HG03039 (cell line): ENCODE measurements at regions not wholly inside any gene's neighbourhood (a gene's known extent, or its start where the extent isn't known, plus 50 kb on each side); places are given as distances from the start of the nearest gene placed in this dataset.
"Not testable (repeated sequence)": the region's sequence is repeated elsewhere in the genome, so short reads cannot be mapped to it uniquely, and the experiment has no call there.

Experiments
- ATAC-seq: cut with Tn5 transposase; IDR thresholded peaks from one replicate; pipeline ENCODE4 v1.9.1; 2021; ENCODE audit warnings: mild to moderate bottlenecking, moderate library complexity; ENCODE audit not compliant: unreplicated experiment

DNA sequence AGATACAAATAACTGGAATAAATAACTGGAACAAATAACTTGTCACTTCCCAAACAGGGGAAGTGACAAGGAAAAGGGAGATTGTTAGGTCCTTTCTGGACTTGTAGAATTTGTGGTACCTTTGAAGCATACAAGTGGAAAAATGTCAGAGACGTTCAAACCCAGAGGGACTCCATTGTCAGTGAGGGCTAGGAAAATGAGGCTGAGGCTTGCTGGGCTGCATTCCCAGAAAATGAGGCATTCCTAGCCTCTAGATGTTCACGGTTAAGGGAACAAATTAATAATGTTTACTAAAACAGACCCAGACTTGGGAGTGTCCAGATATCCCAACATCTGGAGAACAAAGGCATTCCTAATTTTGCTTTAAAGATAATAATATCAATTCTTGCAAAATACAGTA is 1158.0 kb downstream of the PCDH9 start:
- ATAC-seq, result not testable (repeated sequence)

DNA sequence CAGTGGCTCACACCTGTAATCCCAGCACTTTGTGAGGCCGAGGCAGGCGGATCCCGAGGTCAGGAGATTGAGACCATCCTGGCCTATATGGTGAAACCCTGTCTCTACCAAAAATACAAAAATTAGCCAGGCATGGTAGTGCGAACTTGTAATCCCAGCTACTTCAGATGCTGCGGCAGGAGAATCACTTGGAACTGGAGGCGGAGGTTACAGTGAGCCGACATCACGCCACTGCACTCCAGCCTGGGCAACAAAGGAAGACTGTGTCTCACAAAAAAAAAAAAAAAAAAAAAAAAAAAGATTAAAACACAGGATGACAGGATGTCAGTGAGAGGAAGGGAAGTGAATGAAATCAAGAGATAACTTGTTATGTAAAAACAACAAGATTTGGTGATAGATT is 1158.5 kb downstream of the PCDH9 start:
- ATAC-seq, result no peak

DNA sequence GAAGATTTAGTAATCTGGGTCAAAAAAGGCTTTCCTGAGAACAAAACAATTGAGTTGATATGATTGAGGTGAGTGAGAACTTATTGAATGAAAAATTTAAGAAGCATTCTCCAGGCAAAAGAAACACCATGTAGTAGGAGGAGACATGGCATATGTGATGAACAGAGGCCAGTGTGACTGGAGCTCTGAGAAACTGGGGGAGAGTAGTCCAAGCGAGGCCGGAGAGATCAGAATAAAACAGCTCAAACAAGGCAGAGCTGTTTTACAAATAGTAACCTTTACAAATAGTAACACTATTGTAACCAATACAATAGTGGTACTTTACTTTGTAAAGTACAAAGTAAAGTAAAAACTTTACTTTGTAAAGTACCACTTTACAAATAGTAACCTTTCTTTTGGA is 1159.1 kb downstream of the PCDH9 start:
- no peak for ATAC-seq

DNA sequence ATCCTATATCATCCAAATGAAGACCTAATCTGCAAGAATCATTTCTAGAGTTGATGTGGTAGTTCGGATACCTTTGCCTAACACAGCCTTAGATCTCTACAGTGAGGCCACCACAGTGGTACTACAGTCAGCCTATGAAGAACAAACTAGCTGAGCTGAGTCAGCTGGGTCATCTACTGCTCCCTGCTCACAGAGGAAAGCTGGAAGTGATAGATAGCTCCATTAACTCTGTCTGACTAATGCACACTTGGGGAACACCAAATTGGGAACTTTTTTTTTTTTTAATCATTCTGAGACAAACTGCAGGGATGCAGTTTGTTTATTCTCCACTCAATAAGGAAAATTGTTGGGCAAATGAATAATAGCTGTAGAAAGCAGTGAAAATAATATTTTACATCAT is 1160.6 kb downstream of the PCDH9 start:
- ATAC-seq, result no peak

DNA sequence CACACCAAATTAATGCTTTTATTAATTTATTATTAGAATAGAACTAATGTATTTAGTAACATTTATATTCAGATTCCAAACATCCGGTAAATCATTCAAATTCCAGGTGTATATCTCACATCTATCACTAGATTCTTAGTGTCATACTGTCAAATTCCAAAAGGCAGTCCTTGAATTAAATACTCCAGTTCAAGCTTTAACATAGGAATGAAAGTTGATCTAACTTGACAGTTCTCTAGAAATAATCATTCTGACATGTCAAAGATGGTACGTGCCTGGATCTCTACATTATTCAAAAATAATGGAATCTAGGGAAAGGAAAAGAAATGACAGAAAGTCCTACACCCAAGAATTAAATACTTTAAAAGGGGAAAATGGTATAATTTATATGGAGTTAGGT is 1161.5 kb downstream of the PCDH9 start:
- no peak for ATAC-seq

DNA sequence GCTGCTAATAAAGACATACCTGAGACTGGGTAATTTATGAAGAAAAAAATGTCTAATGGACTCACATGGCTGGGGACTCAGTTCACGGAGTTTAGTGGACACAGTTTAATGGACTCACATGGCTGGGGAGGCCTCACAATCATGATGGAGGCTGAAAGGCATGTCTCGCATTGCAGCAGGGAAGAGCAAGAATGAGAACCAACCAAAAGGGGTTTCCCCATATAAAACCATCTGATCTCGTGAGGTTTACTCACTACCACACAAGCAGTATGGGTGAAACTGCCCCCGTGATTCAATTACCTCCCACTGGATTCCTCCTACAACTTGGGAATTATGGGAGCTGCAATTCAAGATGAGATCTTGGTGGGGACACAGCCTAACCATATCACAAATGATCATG is 1181.2 kb downstream of the PCDH9 start:
- ATAC-seq, result no peak

DNA sequence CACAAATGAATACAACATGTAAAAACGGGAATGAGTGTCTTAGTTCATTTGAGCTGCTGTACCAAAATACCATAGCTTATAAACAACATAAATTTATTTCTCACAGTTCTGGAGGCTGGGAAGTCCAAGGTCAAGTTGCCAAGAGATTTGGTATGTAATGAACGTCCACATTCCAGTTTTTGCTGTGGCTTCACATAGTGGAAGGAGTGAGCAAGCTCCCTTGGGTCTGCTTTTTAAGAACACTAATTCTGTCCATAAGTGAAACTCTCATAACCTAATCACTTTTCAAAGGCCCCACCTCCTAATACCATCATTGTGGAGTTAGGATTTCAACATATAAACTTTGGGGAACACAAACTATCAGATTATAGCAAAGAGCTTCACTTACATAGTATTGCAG is 1189.6 kb downstream of the PCDH9 start:
- no peak for ATAC-seq

DNA sequence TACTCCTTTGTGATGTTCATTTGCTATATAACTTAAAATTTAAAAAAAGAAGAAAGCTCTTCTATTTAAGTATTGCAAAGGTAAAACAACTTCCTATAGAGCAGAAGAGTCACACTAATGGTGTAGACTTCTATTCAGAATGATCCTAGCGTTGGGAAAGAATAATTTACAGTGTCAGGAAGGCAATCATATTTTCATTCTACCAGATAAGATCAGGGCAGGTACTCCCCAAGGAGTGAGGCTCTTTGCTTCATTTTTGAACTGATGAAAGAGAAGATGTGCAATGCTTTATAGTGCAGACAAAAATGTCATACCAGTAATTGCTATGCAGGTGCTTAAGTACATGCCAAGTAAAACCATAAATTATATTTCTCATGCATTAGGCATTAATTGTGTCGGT is 1193.0 kb downstream of the PCDH9 start:
- no peak for ATAC-seq

DNA sequence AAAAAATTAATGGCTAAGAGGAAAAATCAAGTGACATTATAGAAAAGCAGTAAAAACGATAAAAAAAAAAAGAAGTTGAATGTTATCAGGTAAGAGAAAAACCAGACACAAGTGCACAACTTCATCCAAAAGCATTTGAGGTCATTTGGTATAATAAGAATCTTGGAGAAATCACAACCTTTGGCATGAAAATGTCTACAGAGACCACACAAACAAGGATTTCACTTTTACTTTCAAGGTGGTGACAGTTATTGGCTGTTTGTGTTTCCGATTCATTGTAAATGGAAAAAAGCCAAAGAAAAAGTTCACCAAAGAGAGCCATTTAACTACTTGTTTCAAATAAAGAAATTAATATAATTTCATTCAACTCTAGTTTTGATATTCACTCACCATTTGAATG is 1193.5 kb downstream of the PCDH9 start:
- no peak for ATAC-seq

DNA sequence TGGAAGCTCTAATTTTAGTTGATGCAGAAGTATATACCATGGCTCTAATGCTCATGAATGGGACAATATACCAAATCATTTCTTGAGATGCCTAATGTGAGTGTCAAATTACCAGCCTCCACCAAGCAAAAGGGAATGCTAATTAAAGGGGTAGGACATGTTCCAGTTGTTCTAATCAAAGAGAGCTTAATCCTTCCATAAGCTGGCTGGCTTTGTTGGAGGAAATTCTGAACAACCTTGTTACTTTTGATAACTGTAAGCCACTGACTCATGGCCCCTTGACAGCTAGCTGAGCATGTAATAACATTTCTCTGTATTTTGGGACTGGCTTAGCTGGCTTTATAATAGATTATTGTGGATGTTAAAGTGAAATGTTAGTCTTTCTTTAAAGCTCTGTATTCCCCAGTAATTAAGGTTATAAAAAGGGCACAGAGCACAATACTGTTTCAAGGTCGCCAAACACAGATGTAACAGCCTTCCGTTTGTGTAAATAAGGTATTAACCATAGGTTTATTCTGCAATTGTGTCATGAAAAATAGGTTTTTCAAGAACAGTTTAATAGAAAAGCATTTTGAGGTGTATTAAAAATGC is 1194.0 kb downstream of the PCDH9 start:
- no peak for ATAC-seq

DNA sequence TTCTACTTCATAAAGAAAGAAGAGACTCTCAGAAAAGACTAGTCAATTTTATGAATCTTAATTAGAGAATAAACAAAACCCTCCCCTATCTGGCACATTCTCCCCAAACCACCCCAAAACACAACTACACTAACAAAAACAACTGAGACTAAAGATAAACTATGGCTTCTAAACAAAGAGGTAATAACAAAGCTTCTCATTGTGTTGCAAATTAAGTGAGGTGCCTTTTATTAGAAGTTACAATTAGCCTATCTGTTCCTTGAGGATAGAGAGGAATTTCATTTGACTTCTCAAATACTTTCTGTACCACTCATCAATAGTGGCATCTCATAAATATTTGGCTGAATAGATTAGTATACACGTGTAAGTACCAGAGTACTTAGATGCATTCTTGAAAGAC is 1196.2 kb downstream of the PCDH9 start:
- ATAC-seq, result no peak

DNA sequence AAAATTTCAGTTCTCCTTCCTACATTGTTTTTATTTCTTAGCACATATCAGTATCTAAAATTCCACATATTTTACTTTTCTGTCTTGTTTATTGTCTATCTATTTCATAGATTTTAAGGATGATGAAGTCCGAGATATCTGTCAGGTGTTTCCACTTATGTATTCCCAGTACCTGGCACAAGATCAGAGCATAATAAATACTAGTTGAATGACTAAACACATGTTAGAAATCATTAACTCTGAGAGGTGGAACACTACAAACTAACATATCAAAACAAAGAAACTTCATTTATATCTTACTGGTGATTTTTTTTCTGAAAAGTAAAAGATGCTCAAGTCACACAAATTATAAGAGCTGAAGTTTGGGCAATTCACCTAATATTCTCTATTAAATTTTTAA is 1208.3 kb downstream of the PCDH9 start:
- ATAC-seq, result no peak

DNA sequence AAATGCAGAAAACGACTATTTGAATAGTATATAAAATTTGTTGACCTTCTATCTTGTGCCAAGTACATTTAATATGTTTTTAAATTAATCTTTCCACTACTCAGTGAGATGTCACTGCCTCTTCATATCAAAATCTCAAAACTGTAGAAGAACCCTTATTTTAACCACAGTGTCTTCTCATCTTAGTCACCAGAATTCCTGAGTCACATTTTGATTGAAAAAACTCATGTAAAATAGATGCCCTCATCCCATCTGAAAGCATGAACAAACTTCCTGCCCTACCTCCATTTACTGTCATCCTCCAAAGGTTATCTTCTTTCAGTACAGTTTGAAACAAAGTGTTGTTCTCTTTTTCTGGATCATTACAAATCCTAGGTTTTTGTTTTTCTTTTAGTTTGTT is 1215.4 kb downstream of the PCDH9 start:
- no peak for ATAC-seq

DNA sequence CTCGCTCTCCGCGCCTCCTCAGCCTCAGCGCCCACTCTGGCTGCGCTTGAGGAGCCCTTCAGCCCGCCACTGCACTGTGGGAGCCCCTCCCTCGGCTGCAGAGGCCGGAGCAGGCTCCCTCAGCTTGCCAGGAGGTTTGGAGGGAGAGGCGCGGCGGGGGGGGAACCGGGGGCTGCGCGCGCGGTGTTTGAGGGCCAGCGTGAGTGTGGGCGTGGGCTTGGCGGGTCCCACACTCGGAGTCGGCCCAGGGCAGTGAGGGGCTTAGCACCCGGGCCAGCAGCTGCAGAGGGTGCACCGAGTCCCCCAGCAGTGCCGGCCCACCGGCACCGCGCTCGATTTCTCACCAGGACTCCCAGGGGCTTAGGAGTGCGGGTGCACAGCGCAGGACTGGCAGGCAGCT is 1220.9 kb downstream of the PCDH9 start:
- ATAC-seq, result no peak

DNA sequence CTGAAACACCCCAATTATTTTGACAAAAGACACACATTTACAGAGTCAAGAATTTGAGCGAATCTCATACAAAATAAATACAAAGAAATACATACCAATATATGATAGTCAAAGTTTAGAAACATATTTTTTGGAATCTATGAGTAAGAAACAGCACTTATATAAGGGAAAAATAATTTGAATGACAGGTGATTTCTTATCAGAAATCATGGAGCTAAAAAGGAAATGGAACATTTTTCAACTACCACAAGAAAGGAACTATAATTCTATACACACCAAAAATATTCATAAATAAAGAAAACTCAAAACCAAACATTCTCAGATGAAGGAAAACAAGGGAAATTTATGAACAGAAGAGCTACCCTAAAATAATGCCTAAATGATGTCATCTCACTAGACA is 1226.6 kb downstream of the PCDH9 start:
- ATAC-seq, result no peak

DNA sequence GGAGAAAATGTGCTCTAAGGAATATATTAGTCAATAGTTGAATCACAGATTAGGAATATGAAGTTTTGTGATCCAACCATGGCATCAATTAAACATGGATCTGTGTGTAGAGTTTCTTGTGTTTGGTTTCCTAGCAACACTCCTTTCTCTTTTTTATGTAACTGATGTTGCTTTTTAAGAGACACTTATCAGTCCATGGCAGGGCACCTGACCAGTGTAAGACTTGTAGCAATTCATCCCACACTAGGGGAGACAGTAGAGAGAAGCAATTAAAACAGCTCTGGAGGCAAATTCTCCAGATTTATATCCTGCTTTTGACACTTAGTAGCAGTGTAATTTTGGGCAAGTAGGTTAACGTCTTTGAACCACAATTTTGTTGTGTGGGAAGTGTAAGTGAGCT is 1229.0 kb downstream of the PCDH9 start:
- ATAC-seq, result no peak

DNA sequence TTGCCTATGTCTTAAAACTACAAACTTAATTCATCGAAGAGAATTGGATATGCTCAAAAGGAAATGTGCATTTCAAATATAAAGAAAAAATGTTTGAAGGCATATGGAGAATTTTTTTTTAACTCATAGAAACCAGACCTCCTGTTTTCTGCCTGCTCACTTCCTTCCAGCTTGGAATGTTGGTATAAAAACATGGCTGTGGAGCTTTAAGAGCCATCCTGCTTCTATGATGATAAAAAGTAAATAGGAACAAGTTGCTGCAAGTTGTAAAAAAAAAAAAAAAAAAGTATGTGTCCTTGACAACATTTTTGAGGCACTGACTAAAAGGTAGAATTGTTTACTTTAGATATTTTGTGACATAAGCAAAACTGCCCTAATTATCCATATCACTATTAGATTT is 1230.7 kb downstream of the PCDH9 start:
- ATAC-seq, result no peak

DNA sequence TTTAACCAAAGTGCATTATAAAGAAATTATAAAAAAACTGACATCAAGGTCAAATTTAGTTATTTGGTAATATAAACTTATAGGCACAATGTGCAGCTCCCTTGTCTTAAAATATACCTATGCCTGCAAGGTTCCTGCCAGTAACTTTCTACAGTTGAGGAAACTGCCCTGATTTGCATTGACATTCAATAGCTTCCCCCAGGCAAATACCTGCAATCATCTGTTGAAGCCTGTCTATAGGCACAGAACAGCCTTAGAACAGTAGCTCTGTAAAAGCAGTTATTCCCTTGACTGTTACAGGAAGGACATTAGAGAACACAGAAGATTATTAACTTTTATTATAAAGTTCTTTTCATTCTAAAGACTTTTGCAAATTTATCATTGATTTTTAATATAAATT is 1239.5 kb downstream of the PCDH9 start:
- no peak for ATAC-seq

DNA sequence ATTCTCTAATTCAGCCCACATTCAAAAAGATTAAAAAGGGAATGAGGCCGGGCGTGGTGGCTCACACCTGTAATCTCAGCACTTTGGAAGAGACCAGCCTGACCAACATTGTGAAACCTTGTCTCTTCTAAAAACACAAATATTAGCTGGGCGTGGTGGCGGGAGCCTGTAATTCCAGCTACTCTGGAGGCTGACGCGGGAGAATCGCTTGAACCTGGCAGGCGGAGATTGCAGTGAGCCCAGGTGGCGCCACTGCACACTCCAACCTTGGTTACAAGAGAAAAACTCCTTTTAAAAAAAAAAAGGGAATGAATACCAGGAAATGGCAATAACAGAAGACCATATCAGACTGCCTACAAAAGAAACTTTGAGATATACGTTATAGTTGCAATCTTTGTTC is 1244.5 kb downstream of the PCDH9 start:
- no peak for ATAC-seq

DNA sequence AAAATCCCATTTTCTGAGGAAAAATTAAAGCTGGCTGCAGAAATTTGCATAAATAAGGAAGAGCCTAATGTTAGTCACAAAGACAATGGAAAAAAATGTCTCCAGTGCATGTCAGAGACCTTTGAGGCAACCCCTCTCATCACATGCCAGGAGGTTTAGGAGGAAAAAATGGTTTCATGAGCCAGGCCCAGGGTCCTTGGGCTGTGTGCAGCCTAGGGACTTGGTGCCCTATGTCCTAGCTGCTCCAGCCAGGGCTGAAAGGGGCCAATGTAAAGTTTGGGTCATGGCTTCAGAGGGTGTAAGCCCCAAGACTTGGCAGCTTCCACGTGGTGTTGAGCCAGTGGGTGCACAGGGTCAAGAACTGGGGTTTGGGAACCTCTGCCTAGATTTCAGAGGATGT is 1252.6 kb downstream of the PCDH9 start:
- no peak for ATAC-seq

DNA sequence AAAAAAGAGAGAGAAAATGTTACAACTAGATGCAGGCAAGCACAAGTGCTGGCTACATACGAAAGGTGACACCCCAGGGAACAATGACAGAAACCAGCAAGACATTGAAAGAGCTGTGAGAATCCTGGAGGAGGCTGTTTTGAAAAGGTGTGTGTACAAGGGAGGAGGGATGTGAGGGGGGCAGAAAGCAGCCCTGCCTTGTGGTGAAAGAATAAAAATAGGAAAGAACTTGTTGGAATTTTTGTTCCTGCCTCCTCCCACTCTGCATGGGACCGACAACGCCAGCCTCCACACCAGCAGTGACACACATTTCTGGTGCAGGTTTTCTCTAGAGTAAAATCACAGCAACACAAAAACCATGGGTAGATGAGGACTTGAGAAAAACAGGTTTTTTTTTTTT is 1258.6 kb downstream of the PCDH9 start:
- no peak for ATAC-seq

DNA sequence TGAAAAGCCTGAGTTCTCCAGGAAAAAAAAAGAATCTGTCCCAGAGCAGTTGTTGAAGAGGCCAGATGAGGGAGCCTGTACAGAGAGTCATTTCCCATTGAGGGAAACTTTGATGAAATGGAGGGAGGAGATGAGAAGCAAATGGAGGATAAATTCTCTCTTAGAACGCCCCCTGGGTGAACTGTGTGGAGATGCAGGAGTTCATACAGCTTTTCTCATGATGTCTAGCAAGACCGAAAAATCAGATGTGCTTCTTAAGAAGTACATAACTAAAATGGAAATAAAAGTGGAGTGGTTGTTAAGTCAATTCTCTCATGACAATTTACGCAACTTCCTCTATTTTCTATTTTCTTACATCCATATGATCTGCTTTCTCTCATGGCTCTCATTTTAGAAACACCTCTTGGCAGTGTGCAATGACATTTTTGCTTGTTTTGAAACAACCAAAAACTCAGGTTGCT is 1263.1 kb downstream of the PCDH9 start:
- no peak for ATAC-seq

DNA sequence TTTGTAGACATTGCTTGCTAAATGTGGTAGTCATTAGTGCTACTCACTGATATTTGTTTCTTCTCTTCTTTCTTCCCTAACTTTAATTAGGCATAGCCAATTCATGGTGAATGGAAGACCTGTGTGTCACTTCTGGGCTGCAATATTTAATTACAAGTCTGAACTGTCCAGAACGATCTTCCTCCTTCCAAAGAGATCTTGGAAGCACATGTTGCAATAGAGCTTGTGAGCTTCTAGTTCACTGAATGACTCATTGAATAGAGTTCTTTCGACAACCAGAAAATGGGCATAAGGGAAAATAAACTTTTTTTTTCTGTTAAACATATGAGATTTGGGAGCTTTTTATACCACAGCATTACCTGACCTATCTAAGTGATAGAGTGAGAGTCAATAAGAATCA is 1264.6 kb downstream of the PCDH9 start:
- no peak for ATAC-seq

DNA sequence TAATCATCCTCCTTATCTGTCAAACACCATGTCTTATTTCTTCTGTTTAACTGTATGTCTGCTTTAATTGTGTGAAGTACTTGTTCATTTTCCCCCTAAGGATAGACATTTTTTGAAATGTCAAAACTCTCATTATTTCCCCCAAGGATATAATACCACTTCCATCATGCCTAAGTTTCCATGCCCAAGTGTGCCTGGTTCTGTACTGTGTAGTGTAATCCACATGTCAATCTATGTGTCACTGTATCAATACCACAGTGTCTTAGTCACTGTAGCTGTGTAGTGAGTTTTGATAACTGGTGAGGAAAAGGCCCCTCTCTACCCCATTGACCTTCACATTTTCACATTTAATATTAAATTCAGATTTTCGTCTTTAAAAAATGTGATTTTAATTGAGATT is 1265.5 kb downstream of the PCDH9 start:
- ATAC-seq, result no peak
